H4 (cell line): ENCODE measurements at regions not wholly inside any gene's neighbourhood (a gene's known extent, or its start where the extent isn't known, plus 50 kb on each side); places are given as distances from the start of the nearest gene placed in this dataset.
"Not testable (repeated sequence)": the region's sequence is repeated elsewhere in the genome, so short reads cannot be mapped to it uniquely, and the experiment has no call there.

Source experiments
- DNase-seq: peaks from one replicate; pipeline ENCODE4 v3.0.0-alpha.2; 2015; ENCODE audit warnings: low spot score

GRCh38 chr14:42508209-42508946, 901.7 kb downstream of the LRFN5 start:
- no peak for DNase-seq

- DNase-seq = no peak
Measured at GRCh38 chr14:42504433-42504832, 897.8 kb downstream of the LRFN5 start.

GRCh38 chr14:42499137-42499536, 892.5 kb downstream of the LRFN5 start:
- no peak for DNase-seq

- no peak for DNase-seq
Measured at GRCh38 chr14:42490536-42490935, 883.9 kb downstream of the LRFN5 start.

GRCh38 chr14:42488965-42489364, 882.3 kb downstream of the LRFN5 start:
- DNase-seq = no peak

- DNase-seq = not testable (repeated sequence)
Measured at GRCh38 chr14:42482345-42482971, 875.8 kb downstream of the LRFN5 start.

GRCh38 chr14:42481714-42482113, 875.0 kb downstream of the LRFN5 start:
- not testable (repeated sequence) for DNase-seq

- no peak for DNase-seq
Measured at GRCh38 chr14:42480255-42480654, 873.6 kb downstream of the LRFN5 start.

GRCh38 chr14:42475289-42475688, 868.6 kb downstream of the LRFN5 start:
- no peak for DNase-seq

- no peak for DNase-seq
Measured at GRCh38 chr14:42470427-42470719, 863.7 kb downstream of the LRFN5 start.

GRCh38 chr14:42469637-42470426, 863.2 kb downstream of the LRFN5 start:
- no peak for DNase-seq

- no peak for DNase-seq
Measured at GRCh38 chr14:42460673-42461072, 854.0 kb downstream of the LRFN5 start.

- no peak for DNase-seq
Measured at GRCh38 chr14:42459171-42459685, 852.6 kb downstream of the LRFN5 start.

- no peak for DNase-seq
Measured at GRCh38 chr14:42441615-42442014, 834.9 kb downstream of the LRFN5 start.

- DNase-seq = no peak
Measured at GRCh38 chr14:42437809-42438208, 831.1 kb downstream of the LRFN5 start.

GRCh38 chr14:42429401-42429800, 822.7 kb downstream of the LRFN5 start:
- DNase-seq = no peak

GRCh38 chr14:42428996-42429395, 822.3 kb downstream of the LRFN5 start:
- DNase-seq = no peak

GRCh38 chr14:42424501-42424900, 817.8 kb downstream of the LRFN5 start:
- no peak for DNase-seq

GRCh38 chr14:42421377-42422078, 814.9 kb downstream of the LRFN5 start:
- DNase-seq = no peak

GRCh38 chr14:42420071-42420470, 813.4 kb downstream of the LRFN5 start:
- DNase-seq = no peak

GRCh38 chr14:42407153-42407552, 800.5 kb downstream of the LRFN5 start:
- DNase-seq = no peak
